Activated CD4-positive, alpha-beta T cell treated with anti-CD3 and anti-CD28 coated beads for 1 hour (primary cell): ENCODE measurements at regions not wholly inside any gene's neighbourhood (a gene's known extent, or its start where the extent isn't known, plus 50 kb on each side); places are given as distances from the start of the nearest gene placed in this dataset.
"Not testable (repeated sequence)": the region's sequence is repeated elsewhere in the genome, so short reads cannot be mapped to it uniquely, and the experiment has no call there.

Source experiments
- DNase-seq: peaks from one replicate; pipeline ENCODE4 v3.0.0-alpha.2; 2020

- no peak for DNase-seq
These were observed 71.2 kb downstream of the RMI2 start for GRCh38 chr16:11416228-11417001.

- DNase-seq: no peak
These were observed 72.2 kb downstream of the RMI2 start for GRCh38 chr16:11417487-11417886.

GRCh38 chr16:11418506-11418905 lies 73.2 kb downstream of the RMI2 start:
- no peak for DNase-seq

- DNase-seq: not testable (repeated sequence)
These were observed 74.8 kb downstream of the RMI2 start for GRCh38 chr16:11420067-11420466.

GRCh38 chr16:11420895-11421294 lies 75.6 kb downstream of the RMI2 start:
- no peak for DNase-seq

GRCh38 chr16:11422381-11423314 lies 77.4 kb downstream of the RMI2 start:
- no peak for DNase-seq

GRCh38 chr16:11423315-11424117 lies 78.3 kb downstream of the RMI2 start:
- no peak for DNase-seq

GRCh38 chr16:11424118-11424460 lies 78.8 kb downstream of the RMI2 start:
- no peak for DNase-seq

- DNase-seq: no peak
These were observed 79.9 kb downstream of the RMI2 start for GRCh38 chr16:11425140-11425539.

GRCh38 chr16:11428623-11428953 lies 83.3 kb downstream of the RMI2 start:
- no peak for DNase-seq

- no peak for DNase-seq
These were observed 83.9 kb downstream of the RMI2 start for GRCh38 chr16:11429123-11429522.

GRCh38 chr16:11429823-11430222 lies 84.6 kb downstream of the RMI2 start:
- no peak for DNase-seq

- no peak for DNase-seq
These were observed 85.5 kb downstream of the RMI2 start for GRCh38 chr16:11430601-11431317.

- DNase-seq: no peak
These were observed 86.7 kb downstream of the RMI2 start for GRCh38 chr16:11431915-11432465.

GRCh38 chr16:11432856-11433395 lies 87.7 kb downstream of the RMI2 start:
- no peak for DNase-seq

GRCh38 chr16:11435576-11435975 lies 90.3 kb downstream of the RMI2 start:
- no peak for DNase-seq

GRCh38 chr16:11437069-11437468 lies 91.8 kb downstream of the RMI2 start:
- no peak for DNase-seq

GRCh38 chr16:11439790-11440656 lies 94.8 kb downstream of the RMI2 start:
- no peak for DNase-seq

- DNase-seq: no peak
These were observed 95.4 kb downstream of the RMI2 start for GRCh38 chr16:11440657-11441012.

- DNase-seq: no peak
These were observed 100.2 kb downstream of the RMI2 start for GRCh38 chr16:11445486-11445885.

- no peak for DNase-seq
These were observed 101.4 kb downstream of the RMI2 start for GRCh38 chr16:11446566-11447119.
